Activated naive CD8-positive, alpha-beta T cell treated with anti-CD3 and anti-CD28 coated beads, Interleukin-2, amount 50 U/mL, for 24 hours (primary cell): ENCODE measurements at regions not wholly inside any gene's neighbourhood (a gene's known extent, or its start where the extent isn't known, plus 50 kb on each side); places are given as distances from the start of the nearest gene placed in this dataset.
"Not testable (repeated sequence)": the region's sequence is repeated elsewhere in the genome, so short reads cannot be mapped to it uniquely, and the experiment has no call there.

Experiments used
- ATAC-seq: fragments of 150-1000 bp; cut with Tn5 transposase; one replicate; pipeline ENCODE4 v1.10.0; 2021
- DNase-seq: peaks from one replicate; pipeline ENCODE4 v3.0.0; 2021
- H3K27ac Mint-ChIP-seq: one replicate; pipeline ENCODE4 v1.8.0; 2021; ENCODE audit warnings: mild to moderate bottlenecking, mixed read lengths
- H3K27me3 Mint-ChIP-seq: one replicate; pipeline ENCODE4 v1.8.0; 2021; ENCODE audit warnings: mixed read lengths
- H3K36me3 Mint-ChIP-seq: one replicate; pipeline ENCODE4 v1.8.0; 2021; ENCODE audit warnings: low read depth, mixed read lengths
- H3K4me1 Mint-ChIP-seq: one replicate; pipeline ENCODE4 v1.8.0; 2021; ENCODE audit warnings: mixed read lengths
- H3K4me3 Mint-ChIP-seq: one replicate; pipeline ENCODE4 v1.8.0; 2021; ENCODE audit warnings: mild to moderate bottlenecking, moderate library complexity, mixed read lengths
- H3K9me3 Mint-ChIP-seq: one replicate; pipeline ENCODE4 v1.8.0; 2021; ENCODE audit warnings: mixed read lengths

DNA sequence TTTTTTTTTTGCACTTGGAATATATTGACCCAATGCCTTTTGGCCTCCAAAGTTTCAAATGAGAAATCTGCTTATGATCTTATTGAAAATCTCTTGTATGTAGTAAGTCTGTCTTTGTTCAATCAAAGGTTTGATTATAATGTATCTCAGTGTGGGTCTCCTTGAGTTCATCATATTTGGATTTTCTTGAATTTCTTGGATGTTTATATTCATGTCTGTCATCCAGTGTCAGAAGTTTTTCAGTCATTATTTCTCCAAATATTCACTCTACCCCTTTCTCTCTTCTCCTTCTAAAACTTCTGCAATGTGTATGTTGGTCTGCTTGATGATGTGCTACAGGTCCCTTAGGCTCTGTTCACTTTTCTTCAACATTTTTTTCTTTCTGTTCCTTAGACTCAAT, 95.9 kb upstream of the PTPRK start:
- Mint-ChIP-seq H3K9me3 (peaks cover 11% of the 10 kb centered on the region), H3K4me1 (peaks cover 3% of the 10 kb centered on the region), H3K36me3 (peaks cover 2% of the 10 kb centered on the region), H3K27ac (no peak overlapping the region), H3K27me3 (peaks cover 20% of the 10 kb centered on the region), H3K4me3 (no peak overlapping the region)
- no peak for ATAC-seq
- no peak for DNase-seq

DNA sequence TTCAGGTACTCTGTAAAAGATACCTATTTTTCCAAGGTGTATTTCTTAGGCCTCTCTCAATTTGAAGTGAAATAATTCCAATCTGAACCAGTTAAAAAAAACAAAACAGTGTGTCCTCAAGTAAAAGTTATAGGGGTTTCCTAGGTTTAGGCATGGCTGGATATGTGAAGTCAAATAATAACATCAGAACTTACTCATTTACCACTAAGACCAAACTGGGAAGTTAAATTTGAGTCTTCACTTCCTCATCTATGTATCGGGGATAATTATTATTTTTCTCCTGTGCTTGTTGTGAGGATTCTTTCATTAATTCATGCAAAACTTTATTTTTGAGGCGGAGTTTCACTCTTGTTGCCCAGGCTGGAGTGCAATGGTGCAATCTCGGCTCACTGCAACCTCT, 86.2 kb upstream of the PTPRK start:
- no peak for ATAC-seq
- no peak for DNase-seq
- no peaks in the 10 kb centered on the region for H3K9me3 Mint-ChIP-seq
- H3K4me3 Mint-ChIP-seq: no peak overlapping the region
- no peaks in the 10 kb centered on the region for H3K36me3 Mint-ChIP-seq
- peaks cover 7% of the 10 kb centered on the region for H3K4me1 Mint-ChIP-seq
- H3K27me3 Mint-ChIP-seq: peaks cover 3% of the 10 kb centered on the region
- H3K27ac Mint-ChIP-seq: no peak overlapping the region

DNA sequence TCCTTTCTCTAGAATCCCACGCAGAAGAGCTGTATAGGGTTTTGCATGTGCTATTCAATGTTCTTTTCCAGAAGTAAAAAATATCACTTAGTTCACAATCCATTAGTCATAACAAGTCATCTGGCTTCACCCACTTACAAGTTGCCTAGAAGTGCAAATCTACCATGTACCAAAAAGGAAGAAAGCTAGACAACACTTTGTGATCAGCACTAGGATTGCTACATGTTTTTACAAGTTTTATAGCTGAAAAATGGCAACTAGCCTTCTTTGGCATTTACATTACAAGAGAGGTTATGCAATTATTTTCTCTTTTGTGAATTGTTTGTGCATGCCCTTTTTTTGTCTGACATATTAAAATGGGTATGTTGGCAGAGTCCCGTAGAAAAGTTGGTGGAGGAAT, 85.6 kb upstream of the PTPRK start:
- peaks cover 3% of the 10 kb centered on the region for H3K27me3 Mint-ChIP-seq
- H3K36me3 Mint-ChIP-seq: no peaks in the 10 kb centered on the region
- no peaks in the 10 kb centered on the region for H3K9me3 Mint-ChIP-seq
- H3K27ac Mint-ChIP-seq: no peak overlapping the region
- no peak for DNase-seq
- peaks cover 14% of the 10 kb centered on the region for H3K4me1 Mint-ChIP-seq
- no peak for ATAC-seq
- H3K4me3 Mint-ChIP-seq: no peak overlapping the region

DNA sequence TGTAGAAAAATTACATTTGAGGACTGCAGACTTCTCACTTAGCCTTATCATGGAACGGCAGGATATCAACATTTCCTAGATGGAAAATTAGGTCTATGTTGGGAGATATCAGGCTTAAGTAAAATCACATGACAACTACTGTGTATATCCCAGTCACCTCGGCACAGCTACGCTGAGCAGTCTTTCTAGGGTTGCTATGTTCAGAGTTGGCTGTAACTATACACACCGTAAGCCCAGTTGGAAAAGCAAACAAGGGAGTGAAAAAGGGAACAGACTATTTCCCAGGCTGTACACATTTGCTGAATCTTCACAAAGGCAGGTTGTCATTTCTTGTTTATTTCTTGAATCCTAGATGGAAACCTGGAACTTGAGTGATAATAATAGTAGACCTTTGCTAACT, 80.7 kb upstream of the PTPRK start:
- peaks cover 3% of the 10 kb centered on the region for H3K27me3 Mint-ChIP-seq
- no peak for ATAC-seq
- H3K9me3 Mint-ChIP-seq: no peaks in the 10 kb centered on the region
- no peaks in the 10 kb centered on the region for H3K36me3 Mint-ChIP-seq
- DNase-seq: no peak
- peaks cover 55% of the 10 kb centered on the region for H3K4me1 Mint-ChIP-seq
- H3K27ac Mint-ChIP-seq: peak overlapping the region; percentile 33
- no peak overlapping the region for H3K4me3 Mint-ChIP-seq

DNA sequence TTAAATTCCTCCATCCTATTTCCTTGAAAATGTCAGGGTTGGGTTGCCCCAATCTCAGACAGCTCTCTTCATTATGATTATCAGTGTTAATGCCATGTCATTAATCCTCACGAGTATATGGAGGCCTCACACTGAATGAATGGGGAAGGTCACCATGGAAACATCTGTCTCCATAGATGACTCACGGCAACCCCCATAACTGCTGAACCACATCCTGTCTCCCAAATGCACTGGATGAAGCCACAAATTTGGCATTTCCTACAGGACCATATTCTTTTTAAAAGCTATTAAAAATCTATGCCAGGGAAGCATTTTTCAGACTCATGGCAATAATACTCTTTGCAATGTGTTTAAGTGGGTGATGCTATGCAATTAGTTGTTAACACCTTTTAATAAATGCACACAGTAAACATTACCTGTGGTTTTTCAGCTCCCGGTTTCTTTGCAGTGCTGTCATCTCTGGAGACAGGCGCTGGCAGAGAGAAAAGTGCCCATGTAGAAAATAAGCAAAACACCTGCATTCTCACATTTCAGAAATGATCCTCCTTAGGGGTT, 80.1 kb upstream of the PTPRK start:
- Mint-ChIP-seq H3K9me3 (no peaks in the 10 kb centered on the region), H3K4me1 (peaks cover 55% of the 10 kb centered on the region), H3K4me3 (no peak overlapping the region), H3K27ac (peak overlapping the region; percentile 33), H3K27me3 (peaks cover 3% of the 10 kb centered on the region), H3K36me3 (no peaks in the 10 kb centered on the region)
- ATAC-seq (no peak), DNase-seq (peak; percentile 6)

DNA sequence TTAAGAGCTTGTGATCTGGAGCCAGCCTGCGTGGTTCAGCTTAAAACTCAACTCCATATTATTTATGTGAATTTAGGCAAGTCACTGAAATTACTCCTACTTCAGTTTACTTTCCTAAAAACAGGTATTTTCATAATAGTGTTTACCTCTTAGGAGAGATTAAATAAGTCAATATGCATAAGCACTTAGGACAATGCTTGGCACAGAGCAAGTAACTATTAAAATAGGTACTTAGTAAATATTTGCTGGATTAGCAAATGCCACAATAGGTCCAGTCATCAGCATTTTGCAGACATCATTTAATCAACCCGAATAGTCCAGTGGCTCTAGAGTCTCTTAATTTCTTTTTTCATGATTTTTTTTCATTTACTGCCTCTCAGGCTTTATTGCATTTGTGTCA, 78.6 kb upstream of the PTPRK start:
- DNase-seq (no peak), ATAC-seq (no peak)
- Mint-ChIP-seq H3K27me3 (peaks cover 3% of the 10 kb centered on the region), H3K27ac (no peak overlapping the region), H3K36me3 (no peaks in the 10 kb centered on the region), H3K9me3 (no peaks in the 10 kb centered on the region), H3K4me3 (no peak overlapping the region), H3K4me1 (peaks cover 55% of the 10 kb centered on the region)

DNA sequence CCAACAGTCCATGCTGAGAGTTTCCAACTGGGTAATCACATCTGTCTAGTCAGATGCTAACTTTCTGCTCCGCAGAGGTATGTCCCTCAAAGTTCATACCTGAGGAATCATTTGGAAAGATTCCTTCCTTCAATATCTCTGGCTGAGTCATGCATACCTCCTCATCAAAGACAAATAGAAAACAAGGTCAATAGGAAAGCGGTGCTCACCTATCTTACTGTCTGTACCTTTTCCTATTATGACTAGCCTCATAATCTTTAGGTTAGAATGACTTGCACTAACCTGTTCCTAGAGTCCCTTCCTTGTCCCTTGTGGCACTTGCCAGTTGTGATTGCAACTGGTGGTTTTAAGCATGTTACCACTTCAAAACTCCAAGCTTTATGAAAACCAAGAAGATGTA, 78.2 kb upstream of the PTPRK start:
- peak overlapping the region; percentile 62 for H3K27ac Mint-ChIP-seq
- ATAC-seq (peak; percentile 50), DNase-seq (no peak)
- H3K27me3 Mint-ChIP-seq: peaks cover 3% of the 10 kb centered on the region
- no peaks in the 10 kb centered on the region for H3K36me3 Mint-ChIP-seq
- no peaks in the 10 kb centered on the region for H3K9me3 Mint-ChIP-seq
- H3K4me1 Mint-ChIP-seq: peaks cover 53% of the 10 kb centered on the region
- H3K4me3 Mint-ChIP-seq: no peak overlapping the region

DNA sequence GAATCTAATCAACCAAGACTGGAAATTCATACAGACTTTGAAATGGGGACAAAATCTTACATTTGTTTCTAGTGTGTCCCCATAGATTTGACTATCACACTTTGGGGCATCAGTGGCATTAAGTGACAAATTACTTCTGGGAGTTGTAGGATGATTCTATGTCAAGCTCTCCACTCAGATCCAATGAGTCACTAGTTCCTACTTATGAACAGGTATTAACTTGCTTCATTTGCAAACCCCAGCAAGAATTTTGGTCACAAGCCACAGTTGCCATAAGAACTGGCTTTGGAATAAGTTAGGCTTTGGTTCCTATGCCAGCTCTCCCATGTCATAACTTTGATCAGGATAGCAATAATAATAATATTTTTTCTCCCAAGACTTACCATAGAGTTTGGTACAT, 77.6 kb upstream of the PTPRK start:
- DNase-seq (no peak), ATAC-seq (peak; percentile 52)
- no peaks in the 10 kb centered on the region for H3K36me3 Mint-ChIP-seq
- no peaks in the 10 kb centered on the region for H3K9me3 Mint-ChIP-seq
- H3K27ac Mint-ChIP-seq: peak overlapping the region; percentile 62
- peaks cover 3% of the 10 kb centered on the region for H3K27me3 Mint-ChIP-seq
- peaks cover 53% of the 10 kb centered on the region for H3K4me1 Mint-ChIP-seq
- H3K4me3 Mint-ChIP-seq: no peak overlapping the region

DNA sequence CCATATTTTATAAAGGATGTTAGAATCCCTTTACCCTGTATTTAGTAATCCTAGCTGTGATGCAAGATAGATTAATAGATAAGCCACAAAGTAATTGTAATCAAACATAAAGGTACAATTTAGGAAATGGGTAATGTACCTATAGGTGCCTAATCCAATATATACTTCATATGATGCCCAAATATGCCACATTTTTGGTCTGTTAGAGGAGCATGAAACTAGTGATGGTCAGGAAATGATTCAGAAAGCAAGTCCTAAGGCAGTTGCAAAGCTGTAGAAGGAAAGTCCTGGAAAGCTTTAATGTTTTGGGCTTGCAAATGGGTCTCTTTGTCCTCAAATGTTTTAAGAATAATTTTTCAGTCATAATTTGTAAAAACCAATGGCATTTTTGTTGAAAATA, 76.6 kb upstream of the PTPRK start:
- no peak overlapping the region for H3K4me3 Mint-ChIP-seq
- DNase-seq (no peak), ATAC-seq (no peak)
- H3K4me1 Mint-ChIP-seq: peaks cover 51% of the 10 kb centered on the region
- H3K9me3 Mint-ChIP-seq: no peaks in the 10 kb centered on the region
- H3K27ac Mint-ChIP-seq: no peak overlapping the region
- H3K36me3 Mint-ChIP-seq: no peaks in the 10 kb centered on the region
- H3K27me3 Mint-ChIP-seq: peaks cover 3% of the 10 kb centered on the region

DNA sequence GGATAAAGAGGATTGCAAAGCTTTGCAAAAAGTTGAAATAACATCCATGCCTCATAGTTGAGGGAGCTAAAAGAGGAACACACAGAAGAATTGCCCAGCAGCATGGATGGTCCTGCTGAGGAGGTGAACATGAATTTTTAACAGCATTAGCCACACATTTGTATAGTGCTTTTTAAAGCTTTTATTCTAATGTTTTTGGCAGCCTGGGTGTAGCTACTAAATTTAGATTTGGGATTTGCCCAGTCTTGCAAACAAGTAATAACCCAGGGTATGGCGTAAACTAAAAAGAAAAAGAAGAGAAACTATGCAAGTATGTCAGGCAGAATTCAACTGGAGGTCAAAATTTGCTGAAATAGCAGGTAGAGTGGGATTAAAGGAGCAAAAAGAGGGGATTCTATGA, 75.1 kb upstream of the PTPRK start:
- peaks cover 7% of the 10 kb centered on the region for H3K9me3 Mint-ChIP-seq
- H3K27me3 Mint-ChIP-seq: peaks cover 5% of the 10 kb centered on the region
- no peaks in the 10 kb centered on the region for H3K36me3 Mint-ChIP-seq
- DNase-seq (no peak), ATAC-seq (no peak)
- H3K4me1 Mint-ChIP-seq: peaks cover 37% of the 10 kb centered on the region
- H3K27ac Mint-ChIP-seq: no peak overlapping the region
- no peak overlapping the region for H3K4me3 Mint-ChIP-seq

DNA sequence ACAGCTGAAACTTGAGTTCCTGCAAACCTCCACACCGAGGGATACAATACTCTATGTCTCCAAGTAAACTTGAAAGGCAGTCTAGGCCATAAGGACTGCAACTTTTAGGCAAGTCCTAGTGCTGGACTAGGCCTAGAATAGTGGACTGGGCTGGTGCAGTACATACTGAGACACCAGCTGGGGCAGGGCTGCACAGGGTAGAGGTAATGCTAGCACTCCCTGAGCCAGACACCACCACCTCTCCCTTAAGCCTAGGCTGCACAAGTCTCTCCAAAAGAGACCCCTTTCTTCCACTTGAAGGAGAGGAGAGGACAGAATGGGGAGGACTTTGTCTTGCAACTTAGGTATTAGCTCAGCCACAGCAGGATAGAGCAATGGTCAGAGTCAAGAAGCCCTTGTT, 65.7 kb upstream of the PTPRK start:
- ATAC-seq (peak; percentile 40), DNase-seq (no peak)
- H3K36me3 Mint-ChIP-seq: no peaks in the 10 kb centered on the region
- no peak overlapping the region for H3K27ac Mint-ChIP-seq
- H3K4me1 Mint-ChIP-seq: no peaks in the 10 kb centered on the region
- H3K4me3 Mint-ChIP-seq: no peak overlapping the region
- H3K27me3 Mint-ChIP-seq: peaks cover 16% of the 10 kb centered on the region
- H3K9me3 Mint-ChIP-seq: peaks cover 14% of the 10 kb centered on the region

DNA sequence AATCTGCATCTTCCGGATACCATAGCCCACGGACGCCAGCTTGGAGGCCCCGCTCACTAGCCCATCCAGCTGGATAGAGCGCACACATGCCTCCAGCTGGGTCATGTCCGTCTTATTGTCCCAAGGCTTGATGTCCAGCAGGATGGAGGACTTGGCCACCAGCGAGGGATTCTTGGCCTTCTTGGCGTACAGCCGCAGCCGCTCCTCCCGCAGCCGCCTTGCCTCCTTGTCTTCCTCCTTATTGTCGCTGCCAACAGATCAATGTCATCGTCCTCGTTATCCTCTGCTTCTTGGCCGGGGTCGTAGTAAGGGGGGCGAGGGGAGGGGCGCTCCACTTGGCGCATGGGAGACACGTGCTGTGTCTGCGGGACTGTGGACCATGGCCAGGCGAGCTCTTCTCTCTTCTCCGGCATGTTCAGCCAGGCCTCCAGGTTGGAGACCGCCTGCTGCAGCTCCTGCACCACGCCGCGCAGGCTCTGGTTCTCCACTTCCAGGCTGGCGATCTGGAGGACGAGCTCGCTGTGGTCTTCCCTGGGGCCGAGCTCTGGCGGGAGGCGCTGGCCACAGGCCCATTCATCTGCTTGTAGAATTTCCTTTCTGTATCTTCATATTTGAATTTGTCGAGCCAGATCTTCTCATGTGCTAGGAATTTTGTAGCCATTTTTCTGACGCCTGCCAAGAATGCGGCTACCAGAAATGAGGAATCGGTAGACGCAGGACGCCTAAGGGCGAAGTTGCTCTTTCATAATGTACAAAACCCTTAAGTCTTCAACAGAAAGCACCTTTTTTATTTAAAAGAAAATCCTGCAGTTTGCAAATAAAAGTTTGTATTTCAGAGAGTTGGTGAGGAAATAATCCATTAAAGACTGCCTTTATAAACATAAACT, 60.1 kb upstream of the PTPRK start:
- Mint-ChIP-seq H3K27me3 (peaks cover 10% of the 10 kb centered on the region), H3K4me1 (peaks cover 8% of the 10 kb centered on the region), H3K4me3 (no peak overlapping the region), H3K36me3 (no peaks in the 10 kb centered on the region), H3K27ac (no peak overlapping the region), H3K9me3 (no peaks in the 10 kb centered on the region)
- DNase-seq (no peak), ATAC-seq (no peak)

DNA sequence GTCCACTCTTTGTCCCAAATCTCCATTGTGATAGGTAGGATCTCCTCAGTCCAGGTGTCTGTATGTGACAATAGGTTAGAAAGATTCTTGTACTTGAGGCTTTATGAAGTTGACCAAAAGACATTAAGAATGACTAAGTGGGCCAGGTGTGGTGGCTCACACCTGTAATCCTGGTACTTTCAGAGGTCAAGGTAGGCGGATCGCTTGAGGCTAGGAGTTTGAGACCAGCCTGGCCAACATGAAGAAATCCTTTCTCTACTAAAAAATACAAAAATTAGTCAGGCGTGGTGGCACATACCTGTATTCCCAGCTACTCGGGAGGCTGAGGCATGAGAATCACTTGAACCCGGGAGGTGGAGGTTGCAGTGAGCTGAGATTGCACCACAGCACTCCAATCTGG, 54.9 kb upstream of the PTPRK start:
- not testable (repeated sequence) for H3K27ac Mint-ChIP-seq, H3K4me3 Mint-ChIP-seq, H3K36me3 Mint-ChIP-seq, ATAC-seq, H3K27me3 Mint-ChIP-seq, H3K4me1 Mint-ChIP-seq, H3K9me3 Mint-ChIP-seq, DNase-seq

DNA sequence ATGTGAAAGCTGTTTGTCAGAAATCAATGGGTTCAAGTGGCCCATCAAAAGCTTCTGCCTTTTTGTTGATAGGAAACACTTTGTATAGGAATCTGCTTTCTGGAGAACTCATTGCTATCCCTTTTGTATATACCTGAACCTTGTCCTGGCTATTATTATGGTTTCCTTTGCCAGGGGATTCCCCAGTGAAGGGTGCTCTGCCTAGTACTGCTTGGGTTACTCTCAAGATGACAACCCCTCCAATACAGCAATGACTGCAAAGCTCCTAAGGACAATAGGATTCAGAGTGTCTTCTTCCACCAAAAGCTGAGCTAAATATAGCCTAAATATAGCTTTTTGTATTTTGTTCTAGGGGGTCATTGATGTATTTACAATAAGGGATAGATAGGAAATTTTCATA, 54.0 kb upstream of the PTPRK start:
- peaks cover 10% of the 10 kb centered on the region for H3K4me1 Mint-ChIP-seq
- H3K36me3 Mint-ChIP-seq: no peaks in the 10 kb centered on the region
- ATAC-seq (peak; percentile 71), DNase-seq (no peak)
- H3K27me3 Mint-ChIP-seq: peaks cover 2% of the 10 kb centered on the region
- H3K9me3 Mint-ChIP-seq: no peaks in the 10 kb centered on the region
- no peak overlapping the region for H3K27ac Mint-ChIP-seq
- H3K4me3 Mint-ChIP-seq: no peak overlapping the region

DNA sequence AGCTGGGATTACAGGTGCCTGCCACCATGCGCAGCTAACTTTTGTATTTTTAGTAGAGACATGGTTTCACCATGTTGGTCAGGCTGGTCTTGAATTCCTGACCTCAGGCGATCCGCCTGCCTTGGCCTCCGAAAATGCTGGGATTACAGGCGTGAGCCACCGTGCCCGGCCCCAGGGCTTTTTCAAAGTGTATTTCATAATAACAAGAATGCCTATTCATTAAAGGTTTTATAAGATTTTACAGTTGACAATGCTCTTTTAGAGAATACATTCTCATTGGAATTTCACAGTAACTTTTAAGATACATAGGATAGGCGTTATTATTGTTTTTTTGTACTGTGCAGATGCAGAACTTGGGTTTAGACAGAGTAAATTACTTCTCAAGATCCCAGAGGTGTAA, 52.6 kb upstream of the PTPRK start:
- no peak for ATAC-seq
- no peaks in the 10 kb centered on the region for H3K9me3 Mint-ChIP-seq
- no peak overlapping the region for H3K27ac Mint-ChIP-seq
- no peak for DNase-seq
- no peaks in the 10 kb centered on the region for H3K27me3 Mint-ChIP-seq
- H3K4me3 Mint-ChIP-seq: no peak overlapping the region
- no peaks in the 10 kb centered on the region for H3K36me3 Mint-ChIP-seq
- peaks cover 10% of the 10 kb centered on the region for H3K4me1 Mint-ChIP-seq
